ENCODE measurements at regions not wholly inside any gene's neighbourhood (a gene's known extent, or its start where the extent isn't known, plus 50 kb on each side); places are given as distances from the start of the nearest gene placed in this dataset.
"Not testable (repeated sequence)": the region's sequence is repeated elsewhere in the genome, so short reads cannot be mapped to it uniquely, and the experiment has no call there.

DNA sequence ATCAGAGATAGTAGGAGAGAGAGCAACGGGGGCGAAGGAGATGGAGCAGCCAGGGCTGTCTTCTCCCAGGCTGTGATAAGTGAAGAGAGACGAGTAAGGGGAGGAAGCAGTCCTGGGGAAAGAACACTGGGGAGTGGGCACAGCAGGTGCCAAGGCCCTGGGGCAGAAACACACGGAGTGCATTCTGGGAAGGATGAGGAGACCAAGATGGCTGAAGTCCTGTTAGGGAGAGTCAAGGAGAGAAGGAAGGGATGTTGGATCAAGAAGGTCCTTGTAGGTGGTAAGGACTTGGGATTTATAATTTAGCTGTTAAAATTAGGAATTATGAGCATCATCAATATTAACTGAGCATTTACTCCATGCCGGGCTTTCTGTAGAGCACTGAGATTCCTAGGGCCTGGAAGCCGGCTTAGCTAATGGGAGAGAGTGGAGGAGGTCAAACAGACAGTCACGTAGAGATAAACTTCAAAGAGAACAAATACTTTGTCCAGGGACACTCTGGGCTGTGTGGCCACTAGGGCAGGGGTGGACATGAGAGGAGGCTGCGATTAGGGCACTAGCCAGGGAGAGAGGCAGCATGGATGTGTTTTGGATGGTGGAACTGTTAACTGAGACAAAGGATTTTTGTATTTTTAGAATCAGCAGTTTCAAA is 134.2 kb upstream of the PEG3 start:
- ATAC-seq (replicated peaks in 1 of 2) (no peak), DNase-seq (no peak)
- Mint-ChIP-seq H3K36me3 (ENCODE audit: insufficient read depth in 2 of 2) (peaks cover 12% of the 10 kb centered on the region in 2 donors), H3K4me3 (no peak overlapping the region), H3K9me3 (peaks cover 8 to 18% of the 10 kb centered on the region in 2 donors), H3K4me1 (ENCODE audit: low read depth) (no peaks in the 10 kb centered on the region), H3K27ac (no peak overlapping the region), H3K27me3 (ENCODE audit: low read depth) (no peaks in the 10 kb centered on the region)

DNA sequence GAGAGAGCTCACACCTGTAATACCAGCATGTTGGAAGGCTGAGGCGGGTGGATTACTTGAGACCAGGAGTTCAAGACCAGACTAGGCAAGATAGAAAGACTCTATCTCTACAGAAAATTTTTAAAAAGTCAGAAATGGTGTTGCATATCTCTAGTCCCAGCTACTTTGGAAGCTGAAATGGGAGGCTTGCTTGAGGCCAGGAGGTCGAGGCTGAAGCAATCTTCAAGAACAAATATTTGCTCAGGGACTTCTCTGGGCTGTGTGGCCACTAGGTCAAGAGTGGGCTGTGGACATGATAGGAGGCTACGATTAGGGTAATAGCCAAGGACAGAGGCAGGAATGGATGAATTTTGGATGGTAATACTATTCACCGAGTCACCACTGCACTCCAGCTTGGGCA is 135.8 kb upstream of the PEG3 start:
- Mint-ChIP-seq H3K4me3 (no peak overlapping the region), H3K27ac (no peak overlapping the region), H3K36me3 (ENCODE audit: insufficient read depth in 2 of 2) (peaks cover 12 to 15% of the 10 kb centered on the region in 2 donors), H3K4me1 (ENCODE audit: low read depth) (no peaks in the 10 kb centered on the region), H3K27me3 (ENCODE audit: low read depth) (no peaks in the 10 kb centered on the region), H3K9me3 (peaks cover 6 to 25% of the 10 kb centered on the region in 2 donors)
- no peak for ATAC-seq (replicated peaks in 1 of 2)
- no peak for DNase-seq

DNA sequence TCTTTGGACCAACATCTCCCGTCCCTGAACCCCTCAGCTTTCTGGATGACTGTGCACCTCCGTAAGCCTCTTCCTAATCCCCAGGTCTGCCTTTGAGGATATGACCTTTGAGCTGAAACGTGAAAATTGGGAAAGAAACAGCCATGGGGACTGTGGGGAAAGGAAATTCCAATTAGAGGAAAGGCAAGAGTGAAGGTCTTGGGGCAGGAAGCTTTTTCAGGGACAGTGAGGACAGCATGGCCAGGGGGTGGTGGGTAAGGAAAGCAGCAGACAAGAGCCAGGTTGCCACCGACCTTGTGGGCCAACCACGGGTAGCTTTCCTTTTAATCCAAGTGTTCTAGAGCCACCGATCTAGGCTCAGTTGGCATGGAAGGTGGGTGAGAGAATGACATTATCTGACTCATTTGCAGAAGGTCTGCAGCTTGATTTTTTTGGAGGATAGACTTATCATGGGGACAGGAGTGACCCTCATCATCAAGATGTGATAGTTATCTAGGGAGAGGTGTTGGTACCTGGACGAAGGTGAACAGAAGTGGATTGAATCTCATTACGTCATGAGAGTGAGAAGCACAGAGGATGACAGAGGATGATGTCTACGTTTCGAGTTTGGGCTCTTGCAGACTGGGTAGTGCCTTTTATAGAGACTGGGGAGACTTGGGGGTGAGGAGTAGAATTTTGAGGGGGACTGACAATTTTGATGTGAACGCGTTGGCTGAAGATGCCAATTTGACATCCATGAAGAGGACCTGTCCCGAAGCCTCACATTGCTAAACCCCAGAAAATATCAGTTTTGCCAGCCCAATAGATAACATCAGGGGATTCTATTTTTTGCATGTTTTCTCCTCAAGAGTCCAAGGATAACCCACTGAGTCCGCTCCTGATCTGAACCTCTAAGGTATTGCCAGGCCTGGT is 136.7 kb upstream of the PEG3 start:
- DNase-seq, result no peak
- Mint-ChIP-seq H3K9me3 (peaks cover 10 to 29% of the 10 kb centered on the region in 2 donors), H3K4me1 (ENCODE audit: low read depth) (no peaks in the 10 kb centered on the region), H3K36me3 (ENCODE audit: insufficient read depth in 2 of 2) (peaks cover 12 to 17% of the 10 kb centered on the region in 2 donors), H3K27ac (no peak overlapping the region), H3K4me3 (no peak overlapping the region), H3K27me3 (ENCODE audit: low read depth) (no peaks in the 10 kb centered on the region)
- no peak for ATAC-seq (replicated peaks in 1 of 2)

DNA sequence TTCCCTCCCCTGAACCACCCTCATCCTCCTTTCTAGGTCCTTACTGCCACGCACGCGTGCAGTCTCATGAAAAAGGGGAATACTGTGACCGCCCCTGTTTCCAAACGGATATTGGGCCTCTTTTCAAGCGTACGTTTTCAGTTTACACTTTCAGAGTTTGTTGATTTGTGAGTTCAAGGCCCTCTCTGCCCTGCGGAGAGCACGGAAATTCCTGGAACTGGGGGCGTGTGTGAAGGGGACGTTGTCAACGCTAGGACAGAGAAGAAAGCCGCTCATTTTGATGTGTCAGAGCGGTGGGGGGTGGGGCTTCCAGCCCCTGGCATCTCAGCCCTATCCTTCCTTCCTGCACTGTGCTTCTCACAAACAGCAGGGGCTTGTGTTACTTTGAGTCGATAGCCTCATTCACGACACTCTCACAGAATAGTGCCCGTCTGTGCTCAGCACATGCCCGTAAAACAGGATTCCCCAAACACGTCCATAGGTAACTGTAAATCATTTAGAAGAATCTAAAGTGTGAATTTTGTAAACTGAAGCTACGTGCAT is 137.6 kb upstream of the PEG3 start:
- Mint-ChIP-seq H3K36me3 (ENCODE audit: insufficient read depth in 2 of 2) (peaks cover 14 to 21% of the 10 kb centered on the region in 2 donors), H3K27ac (no peak overlapping the region), H3K4me1 (ENCODE audit: low read depth) (no peaks in the 10 kb centered on the region), H3K9me3 (peaks cover 10 to 33% of the 10 kb centered on the region in 2 donors), H3K27me3 (ENCODE audit: low read depth) (no peaks in the 10 kb centered on the region), H3K4me3 (no peak overlapping the region)
- DNase-seq (no peak), ATAC-seq (replicated peaks in 1 of 2) (no peak)

- H3K4me1 Mint-ChIP-seq (ENCODE audit: low read depth); DNase-seq; H3K27ac Mint-ChIP-seq; ATAC-seq (replicated peaks in 1 of 2); H3K27me3 Mint-ChIP-seq (ENCODE audit: low read depth); H3K4me3 Mint-ChIP-seq: not testable (repeated sequence)
- H3K9me3 Mint-ChIP-seq, result peaks cover 8 to 34% of the 10 kb centered on the region in 2 donors
- peaks cover 14 to 15% of the 10 kb centered on the region in 2 donors for H3K36me3 Mint-ChIP-seq (ENCODE audit: insufficient read depth in 2 of 2)
Observed at GRCh38 chr19:56980326-56980725, 139.5 kb upstream of the USP29 start.

DNA sequence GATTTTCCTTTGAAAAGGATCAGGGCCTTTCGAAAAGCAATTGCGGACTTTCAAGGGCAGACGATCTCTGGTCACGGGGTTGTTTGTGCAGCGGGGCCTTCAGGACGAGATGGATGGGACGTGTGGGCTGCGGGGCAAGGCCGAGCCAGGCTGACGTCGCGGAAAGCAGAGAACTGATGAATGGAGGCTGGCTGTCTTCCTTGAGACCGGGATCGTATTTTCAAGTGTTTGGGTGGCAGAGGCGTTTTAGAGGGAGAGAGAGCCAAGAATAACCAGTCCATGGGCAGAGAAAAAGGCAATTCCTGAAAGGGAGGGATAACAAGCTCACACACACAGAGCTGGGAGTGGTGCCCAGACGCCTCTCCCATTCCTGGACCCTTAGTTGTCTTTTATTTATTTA is 138.9 kb upstream of the USP29 start:
- peaks cover 9 to 34% of the 10 kb centered on the region in 2 donors for H3K9me3 Mint-ChIP-seq
- ATAC-seq (replicated peaks in 1 of 2) (no peak), DNase-seq (no peak)
- no peaks in the 10 kb centered on the region for H3K4me1 Mint-ChIP-seq (ENCODE audit: low read depth)
- no peaks in the 10 kb centered on the region for H3K27me3 Mint-ChIP-seq (ENCODE audit: low read depth)
- no peak overlapping the region for H3K4me3 Mint-ChIP-seq
- H3K27ac Mint-ChIP-seq, result no peak overlapping the region
- H3K36me3 Mint-ChIP-seq (ENCODE audit: insufficient read depth in 2 of 2), result peaks cover 14 to 15% of the 10 kb centered on the region in 2 donors

DNA sequence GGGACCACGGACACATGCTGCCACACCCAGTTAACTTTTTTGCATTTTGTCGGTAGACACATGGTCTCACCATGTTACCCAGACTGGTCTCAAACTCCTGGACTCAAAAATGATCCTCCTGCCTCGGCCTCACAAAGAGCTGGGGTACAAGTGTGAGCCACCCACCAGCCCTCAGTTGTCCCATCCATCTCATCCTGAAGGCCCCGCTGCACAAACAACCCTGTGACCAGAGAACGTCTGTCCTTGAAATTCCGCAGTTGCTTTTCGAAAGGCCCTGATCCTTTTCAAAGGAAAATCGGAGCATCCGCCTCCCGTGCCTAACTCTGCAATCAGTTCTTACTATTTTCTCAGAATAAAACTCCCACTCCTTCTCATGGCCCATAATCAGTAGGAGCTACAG is 138.3 kb upstream of the USP29 start:
- not testable (repeated sequence) for H3K4me3 Mint-ChIP-seq; H3K27me3 Mint-ChIP-seq (ENCODE audit: low read depth); DNase-seq; H3K4me1 Mint-ChIP-seq (ENCODE audit: low read depth); ATAC-seq (replicated peaks in 1 of 2); H3K27ac Mint-ChIP-seq
- H3K9me3 Mint-ChIP-seq, result peaks cover 11 to 38% of the 10 kb centered on the region in 2 donors
- H3K36me3 Mint-ChIP-seq (ENCODE audit: insufficient read depth in 2 of 2), result peaks cover 17% of the 10 kb centered on the region in 2 donors

GRCh38 chr19:56983171-56983570 is 136.6 kb upstream of the USP29 start:
- peaks cover 11 to 34% of the 10 kb centered on the region in 2 donors for H3K9me3 Mint-ChIP-seq
- no peaks in the 10 kb centered on the region for H3K4me1 Mint-ChIP-seq (ENCODE audit: low read depth)
- peaks cover 11 to 24% of the 10 kb centered on the region in 2 donors for H3K36me3 Mint-ChIP-seq (ENCODE audit: insufficient read depth in 2 of 2)
- no peak overlapping the region for H3K4me3 Mint-ChIP-seq
- H3K27ac Mint-ChIP-seq, result no peak overlapping the region
- H3K27me3 Mint-ChIP-seq (ENCODE audit: low read depth), result no peaks in the 10 kb centered on the region
- ATAC-seq (replicated peaks in 1 of 2), result no peak
- no peak for DNase-seq

- Mint-ChIP-seq H3K36me3 (ENCODE audit: insufficient read depth in 2 of 2) (peaks cover 11 to 26% of the 10 kb centered on the region in 2 donors), H3K4me1 (ENCODE audit: low read depth) (no peaks in the 10 kb centered on the region), H3K27me3 (ENCODE audit: low read depth) (no peaks in the 10 kb centered on the region), H3K27ac (no peak overlapping the region), H3K4me3 (no peak overlapping the region), H3K9me3 (peaks cover 11 to 34% of the 10 kb centered on the region in 2 donors)
- ATAC-seq (replicated peaks in 1 of 2) (no peak), DNase-seq (no peak)
Observed at GRCh38 chr19:56983804-56984203, 136.0 kb upstream of the USP29 start.

DNA sequence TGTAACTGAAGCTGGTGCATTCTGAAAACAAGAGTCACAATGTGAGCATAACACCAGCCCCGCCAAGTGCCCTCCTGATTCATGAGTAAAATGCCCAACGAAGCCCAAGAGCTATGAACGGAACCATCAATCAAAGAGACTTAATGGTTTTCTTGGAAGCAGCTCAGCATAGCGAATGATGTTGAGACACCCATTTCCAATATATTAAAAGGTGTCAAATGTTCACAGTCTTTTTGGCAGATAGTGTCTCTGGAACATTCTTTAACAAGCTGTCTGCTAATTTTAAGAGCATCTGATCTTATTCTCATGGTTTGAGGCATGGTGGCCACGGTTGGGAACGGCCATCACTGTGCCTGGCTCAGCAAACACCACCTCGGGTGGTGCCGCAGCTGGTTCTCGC is 133.4 kb upstream of the USP29 start:
- Mint-ChIP-seq H3K27ac (no peak overlapping the region), H3K36me3 (ENCODE audit: insufficient read depth in 2 of 2) (peaks cover 11 to 30% of the 10 kb centered on the region in 2 donors), H3K4me3 (no peak overlapping the region), H3K27me3 (ENCODE audit: low read depth) (no peaks in the 10 kb centered on the region), H3K4me1 (ENCODE audit: low read depth) (no peaks in the 10 kb centered on the region), H3K9me3 (peaks cover 14 to 34% of the 10 kb centered on the region in 2 donors)
- DNase-seq (no peak), ATAC-seq (replicated peaks in 1 of 2) (no peak)

- H3K36me3 Mint-ChIP-seq (ENCODE audit: insufficient read depth in 2 of 2), result peaks cover 13 to 29% of the 10 kb centered on the region in 2 donors
Observed at GRCh38 chr19:56987184-56987583, 132.6 kb upstream of the USP29 start.

DNA sequence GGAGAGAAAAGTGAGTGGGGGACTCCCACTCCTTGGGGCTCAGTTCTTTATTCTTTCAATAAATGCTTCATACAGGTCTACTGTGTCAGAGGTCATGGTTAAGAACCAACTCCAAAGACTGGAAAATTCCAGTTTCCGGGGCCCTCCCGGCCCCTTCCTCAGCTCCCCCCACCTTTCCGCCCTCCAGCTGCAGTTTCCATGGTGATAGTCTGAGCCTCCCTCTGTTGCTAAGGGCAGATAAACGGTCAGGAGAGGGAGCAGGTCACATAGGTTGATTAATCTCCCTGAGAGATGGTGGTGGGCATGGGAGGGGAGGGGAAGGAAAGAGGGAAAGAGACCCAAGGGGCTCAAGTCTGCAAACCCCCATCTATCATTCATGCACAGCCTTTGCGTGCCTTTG is 131.5 kb upstream of the USP29 start:
- peaks cover 19 to 34% of the 10 kb centered on the region in 2 donors for H3K36me3 Mint-ChIP-seq (ENCODE audit: insufficient read depth in 2 of 2)
- H3K9me3 Mint-ChIP-seq, result peaks cover 19 to 35% of the 10 kb centered on the region in 2 donors
- no peak overlapping the region for H3K4me3 Mint-ChIP-seq
- no peaks in the 10 kb centered on the region for H3K4me1 Mint-ChIP-seq (ENCODE audit: low read depth)
- DNase-seq, result no peak
- H3K27ac Mint-ChIP-seq, result no peak overlapping the region
- no peaks in the 10 kb centered on the region for H3K27me3 Mint-ChIP-seq (ENCODE audit: low read depth)
- ATAC-seq (replicated peaks in 1 of 2), result no peak

More at GRCh38 chr19:56987184-56987583, 132.6 kb upstream of the USP29 start:
- Mint-ChIP-seq H3K27me3 (ENCODE audit: low read depth) (no peaks in the 10 kb centered on the region), H3K4me3 (no peak overlapping the region), H3K9me3 (peaks cover 12 to 32% of the 10 kb centered on the region in 2 donors), H3K27ac (no peak overlapping the region), H3K4me1 (ENCODE audit: low read depth) (no peaks in the 10 kb centered on the region)
- ATAC-seq (replicated peaks in 1 of 2) (no peak), DNase-seq (no peak)

GRCh38 chr19:56991912-56992311 is 127.9 kb upstream of the USP29 start:
- no peak overlapping the region for H3K27ac Mint-ChIP-seq
- peaks cover 21 to 39% of the 10 kb centered on the region in 2 donors for H3K36me3 Mint-ChIP-seq (ENCODE audit: insufficient read depth in 2 of 2)
- no peak overlapping the region for H3K4me3 Mint-ChIP-seq
- no peak for DNase-seq
- no peak for ATAC-seq (replicated peaks in 1 of 2)
- H3K4me1 Mint-ChIP-seq (ENCODE audit: low read depth), result no peaks in the 10 kb centered on the region
- H3K9me3 Mint-ChIP-seq, result peaks cover 24 to 34% of the 10 kb centered on the region in 2 donors
- H3K27me3 Mint-ChIP-seq (ENCODE audit: low read depth), result no peaks in the 10 kb centered on the region

All from activated T-cell treated with anti-CD3 and anti-CD28 coated beads, Interleukin-2, amount 50 U/mL, for 72 hours (primary cell).